ENCODE measurements at regions not wholly inside any gene's neighbourhood (a gene's known extent, or its start where the extent isn't known, plus 50 kb on each side); places are given as distances from the start of the nearest gene placed in this dataset.
"Not testable (repeated sequence)": the region's sequence is repeated elsewhere in the genome, so short reads cannot be mapped to it uniquely, and the experiment has no call there.

DNA sequence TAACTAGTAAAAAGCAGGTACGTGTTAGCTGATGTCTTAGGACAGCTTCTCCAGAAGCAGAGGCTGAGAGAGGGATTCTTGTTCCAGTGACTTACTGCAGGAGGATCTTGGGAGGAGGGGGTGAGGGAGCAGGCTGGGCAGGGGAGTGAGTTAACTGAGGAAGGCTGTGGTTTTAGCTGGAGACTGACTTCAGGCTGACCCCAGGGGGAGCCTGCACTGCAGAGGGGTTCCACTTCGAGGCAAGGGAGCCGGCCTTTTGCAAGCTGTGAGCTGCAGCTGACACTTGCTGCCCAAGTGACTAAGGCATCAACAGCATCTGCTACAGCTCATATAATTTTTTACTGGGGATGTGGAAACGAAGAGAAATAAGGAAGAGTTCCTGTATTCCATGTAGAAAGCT lies 50.4 kb upstream of the SOD1 start:
- DNase-seq (ENCODE audit: low spot score) = no peak

- no peak for DNase-seq (ENCODE audit: low spot score)
These were observed 51.7 kb upstream of the SOD1 start for GRCh38 chr21:31607791-31608190.

DNA sequence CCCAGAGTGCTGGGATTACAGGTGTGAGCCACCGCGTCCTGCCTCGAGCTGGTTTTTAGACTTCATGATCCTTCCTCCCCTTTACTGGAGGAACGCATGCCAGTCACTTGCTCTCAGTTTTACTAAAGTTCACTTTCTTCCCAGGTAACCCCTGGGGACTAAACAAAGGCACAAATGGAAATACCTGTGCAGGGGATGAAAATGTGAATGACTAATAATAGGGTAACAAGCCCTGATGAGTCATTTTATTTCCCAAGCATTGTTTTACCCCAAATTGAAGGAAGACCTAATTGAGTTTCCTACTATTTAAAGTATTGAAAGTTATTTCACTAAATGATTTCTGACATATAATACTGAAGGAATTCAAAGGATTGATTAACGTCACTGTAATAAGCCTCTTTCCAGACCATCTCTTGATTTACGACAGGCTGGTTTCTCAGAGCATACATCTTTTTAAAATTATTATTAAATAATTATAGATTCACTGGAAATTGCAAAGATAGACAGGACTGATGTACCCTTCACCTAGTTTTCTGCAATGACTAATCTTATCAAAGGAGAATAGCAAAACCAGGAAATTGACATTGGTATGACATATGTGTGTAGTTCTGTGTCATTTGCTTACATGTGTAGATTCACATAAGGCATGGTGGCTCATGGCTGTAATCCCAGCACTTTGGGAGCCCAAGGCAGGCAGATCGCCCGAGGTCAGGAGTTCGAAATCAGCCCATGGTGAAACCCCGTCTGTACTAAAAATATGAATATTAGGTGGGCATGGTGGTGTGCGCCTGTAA lies 53.2 kb upstream of the SOD1 start:
- DNase-seq (ENCODE audit: low spot score) = no peak

GRCh38 chr21:31604591-31605190 lies 54.8 kb upstream of the SOD1 start:
- peak; percentile 91 for DNase-seq (ENCODE audit: low spot score)

GRCh38 chr21:31599563-31599962 lies 59.9 kb upstream of the SOD1 start:
- DNase-seq (ENCODE audit: low spot score) = no peak

GRCh38 chr21:31599013-31599412 lies 60.5 kb upstream of the SOD1 start:
- no peak for DNase-seq (ENCODE audit: low spot score)

GRCh38 chr21:31597683-31598082 lies 61.8 kb upstream of the SOD1 start:
- DNase-seq (ENCODE audit: low spot score) = no peak

DNA sequence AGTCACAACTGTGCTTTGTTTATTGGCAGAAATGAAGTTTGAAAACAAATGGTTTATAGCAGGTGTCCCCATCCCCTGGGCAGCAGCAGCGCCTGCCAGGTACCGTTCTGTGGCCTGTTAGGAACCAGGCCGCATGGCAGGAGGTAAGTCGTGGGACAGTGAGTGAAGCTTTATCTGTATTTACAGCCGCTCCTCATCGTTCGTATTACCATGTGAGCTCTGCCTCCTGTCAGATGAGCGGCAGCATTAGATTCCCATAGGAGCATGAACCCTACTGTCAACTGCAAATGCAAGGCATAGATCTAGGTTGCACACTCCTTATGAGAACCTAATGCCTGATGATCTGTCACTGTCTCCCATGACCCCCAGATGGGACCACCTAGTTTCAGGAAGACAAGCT lies 63.4 kb upstream of the SOD1 start:
- no peak for DNase-seq (ENCODE audit: low spot score)

GRCh38 chr21:31594726-31595125 lies 64.8 kb upstream of the SOD1 start:
- DNase-seq (ENCODE audit: low spot score) = no peak

DNA sequence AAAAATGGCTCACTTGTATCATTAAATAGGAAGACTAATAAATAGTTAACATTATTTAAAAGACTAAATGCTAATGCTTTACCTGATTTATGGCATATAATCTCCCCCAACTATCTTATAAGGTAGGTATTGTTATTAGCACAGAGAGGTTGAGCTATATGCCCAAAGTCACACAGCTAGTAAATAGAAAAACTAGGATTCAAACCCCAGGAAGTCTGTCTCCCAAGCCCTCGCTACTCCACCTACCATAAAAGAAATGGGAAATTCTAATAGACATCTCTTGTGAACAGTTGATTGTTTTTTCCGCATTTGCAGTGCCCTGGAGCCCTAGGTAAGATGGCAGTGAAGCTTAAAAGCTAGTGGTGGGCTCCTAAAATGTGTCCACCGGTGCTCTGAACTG lies 65.2 kb upstream of the SOD1 start:
- DNase-seq (ENCODE audit: low spot score) = no peak

GRCh38 chr21:31592963-31593560 lies 66.4 kb upstream of the SOD1 start:
- peak; percentile 17 for DNase-seq (ENCODE audit: low spot score)

DNA sequence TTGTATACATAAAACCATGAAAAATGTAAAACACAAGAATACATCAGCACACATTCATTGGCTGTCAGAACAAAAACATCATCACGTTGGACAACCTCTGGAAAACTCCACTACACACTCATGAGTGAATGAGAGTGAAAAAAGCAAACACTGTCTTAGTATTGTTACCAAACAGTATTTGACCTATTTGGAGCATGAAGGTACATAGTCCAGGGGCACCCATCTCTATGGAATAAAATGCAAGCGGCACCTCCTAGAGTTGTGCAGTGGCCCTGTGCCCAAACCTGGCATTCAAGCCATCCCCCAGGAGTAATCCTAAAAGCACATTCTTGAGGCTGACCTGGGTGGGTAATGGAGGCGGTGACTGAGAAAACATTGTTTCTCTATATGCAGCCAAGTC lies 67.0 kb upstream of the SOD1 start:
- DNase-seq (ENCODE audit: low spot score) = no peak

DNA sequence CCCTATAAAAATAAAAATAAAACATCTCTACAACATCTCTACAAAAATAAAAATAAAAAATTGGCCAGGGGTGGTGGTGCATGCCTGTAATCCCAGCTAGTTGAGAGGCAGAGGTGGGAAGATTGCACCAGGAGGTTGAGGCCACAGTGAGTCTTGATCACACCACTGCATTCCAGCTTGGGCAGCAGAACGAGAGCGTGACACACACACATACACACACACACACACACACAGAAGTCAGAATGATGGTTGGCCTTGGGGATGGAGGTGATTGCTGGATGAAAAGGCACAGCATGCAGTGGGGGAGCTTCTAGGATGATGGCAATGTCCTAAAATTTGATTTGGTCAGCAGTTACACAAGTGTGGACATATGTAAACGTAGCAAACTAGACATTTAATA lies 69.7 kb upstream of the SOD1 start:
- DNase-seq (ENCODE audit: low spot score) = no peak

- DNase-seq (ENCODE audit: low spot score) = no peak
These were observed 73.4 kb upstream of the SOD1 start for GRCh38 chr21:31586118-31586517.

DNA sequence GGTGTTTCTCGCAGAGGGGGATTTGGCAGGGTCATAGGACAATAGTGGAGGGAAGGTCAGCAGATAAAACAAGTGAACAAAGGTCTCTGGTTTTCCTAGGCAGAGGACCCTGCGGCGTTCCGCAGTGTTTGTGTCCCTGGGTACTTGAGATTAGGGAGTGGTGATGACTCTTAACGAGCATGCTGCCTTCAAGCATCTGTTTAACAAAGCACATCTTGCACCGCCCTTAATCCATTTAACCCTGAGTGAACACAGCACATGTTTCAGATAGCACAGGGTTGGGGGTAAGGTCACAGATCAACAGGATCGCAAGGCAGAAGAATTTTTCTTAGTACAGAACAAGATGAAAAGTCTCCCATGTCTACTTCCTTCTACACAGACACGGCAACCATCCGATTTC lies 75.6 kb upstream of the SOD1 start:
- DNase-seq (ENCODE audit: low spot score) = not testable (repeated sequence)

GRCh38 chr21:31583498-31583897 lies 76.0 kb upstream of the SOD1 start:
- DNase-seq (ENCODE audit: low spot score) = peak; percentile 37

- DNase-seq (ENCODE audit: low spot score) = peak; percentile 87
These were observed 78.6 kb upstream of the SOD1 start for GRCh38 chr21:31580866-31581276.

- no peak for DNase-seq (ENCODE audit: low spot score)
These were observed 82.2 kb upstream of the SOD1 start for GRCh38 chr21:31577271-31577670.

DNA sequence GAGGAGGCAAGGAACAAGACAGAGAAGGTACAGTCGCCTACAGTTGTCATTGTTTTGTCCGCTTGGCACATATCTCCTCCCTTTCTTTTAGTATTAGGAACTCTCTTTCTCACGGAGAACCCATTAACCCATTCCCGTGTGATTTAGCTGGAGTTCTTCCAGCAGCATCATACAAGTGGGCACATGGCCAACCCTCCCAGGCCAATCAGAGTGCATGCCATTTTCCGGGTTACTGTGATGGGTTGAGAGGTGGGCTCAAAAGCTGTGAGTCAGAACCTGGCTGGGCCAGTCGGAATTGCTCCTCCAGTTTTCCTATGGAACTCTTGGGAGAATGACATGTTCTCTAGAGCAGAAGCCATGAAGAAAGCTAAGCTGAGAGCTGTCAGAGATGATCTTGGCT lies 83.1 kb upstream of the SOD1 start:
- DNase-seq (ENCODE audit: low spot score) = no peak

- no peak for DNase-seq (ENCODE audit: low spot score)
These were observed 86.3 kb upstream of the SOD1 start for GRCh38 chr21:31573217-31573616.

GRCh38 chr21:31571879-31572278 lies 87.6 kb upstream of the SOD1 start:
- no peak for DNase-seq (ENCODE audit: low spot score)

- no peak for DNase-seq (ENCODE audit: low spot score)
These were observed 88.5 kb upstream of the SOD1 start for GRCh38 chr21:31570824-31571566.

- DNase-seq (ENCODE audit: low spot score) = no peak
These were observed 92.9 kb upstream of the SOD1 start for GRCh38 chr21:31566611-31567010.
